SK-N-SH (cell line): ENCODE measurements at regions not wholly inside any gene's neighbourhood (a gene's known extent, or its start where the extent isn't known, plus 50 kb on each side); places are given as distances from the start of the nearest gene placed in this dataset.

ENCODE experiments used
- CTCF ChIA-PET: fragments of 300-600, 350-600 bp; formaldehyde crosslinking; extraction: SDS; loops from one replicate; lab custom pipeline; 2021; lab: Yijun Ruan, JAX
- POLR2A ChIA-PET: fragments of 350-600 bp; sonication (Branson Sonifier 250); formaldehyde crosslinking; extraction: SDS; loops from one replicate; lab custom pipeline; 2020; ENCODE audit warnings: antibody characterized with exemption, inconsistent platforms; lab: Yijun Ruan, JAX
- DNase-seq: peaks from one replicate; pipeline ENCODE4 v3.0.0; 2012
- H2AFZ ChIP-seq: fragments of 200-600 bp; sonication (generic); 2 replicates; pipeline ENCODE4 v1.8.1; 2016; ENCODE audit warnings: antibody characterized with exemption, mild to moderate bottlenecking, low read depth
- H3F3A ChIP-seq: fragments of 200-600 bp; sonication (generic); replicated peaks from 2 replicates; pipeline ENCODE3; 2016; ENCODE audit warnings: antibody characterized with exemption, mild to moderate bottlenecking; ENCODE audit not compliant: insufficient read depth
- H3K27ac ChIP-seq, 2 experiments: fragments of 200-500 bp in 1 of 2; fragments of 200-600 bp in 1 of 2; sonication (Bioruptor generic) in 1 of 2; sonication (generic), shearing (Covaris generic) in 1 of 2; 2 replicates each; pipeline versions ENCODE4 v1.5.1 to v1.6.1; 2014 to 2016; ENCODE audit warnings: low read depth in 2 of 2, inconsistent platforms in 1 of 2, low read length in 1 of 2, mild to moderate bottlenecking in 1 of 2, mixed read lengths in 1 of 2
- H3K27me3 ChIP-seq: fragments of 200-600 bp; sonication (generic), shearing (Covaris generic); 2 replicates; pipeline ENCODE4 v1.6.1; 2016; ENCODE audit warnings: mixed run types; ENCODE audit not compliant: insufficient read depth
- H3K36me3 ChIP-seq, 2 experiments: fragments of 200-500 bp in 1 of 2; fragments of 200-600 bp in 1 of 2; sonication (Bioruptor generic) in 1 of 2; sonication (generic) in 1 of 2; replicated peaks in 1 of 2; 2 replicates each; pipeline versions ENCODE3 to v1.5.1; 2014 to 2016; ENCODE audit warnings: low read length in 1 of 2, mild to moderate bottlenecking in 1 of 2; ENCODE audit not compliant: insufficient read depth in 2 of 2, control insufficient read depth in 1 of 2
- H3K4me1 ChIP-seq, 2 experiments: fragments of 200-500 bp in 1 of 2; fragments of 200-600 bp in 1 of 2; sonication (Bioruptor generic) in 1 of 2; sonication (generic), shearing (Covaris generic) in 1 of 2; 2 replicates each; pipeline versions ENCODE4 v1.5.1 to v1.6.1; 2014 to 2016; ENCODE audit warnings: low read depth in 1 of 2, low read length in 1 of 2, mixed run types in 1 of 2; ENCODE audit not compliant: insufficient read depth in 2 of 2, control insufficient read depth in 1 of 2
- H3K4me2 ChIP-seq: fragments of 200-600 bp; sonication (generic), shearing (Covaris generic); 2 replicates; pipeline ENCODE4 v1.6.1; 2017; ENCODE audit warnings: mixed run types
- H3K4me3 ChIP-seq, 2 experiments: fragments of 200-500 bp in 1 of 2; fragments of 200-600 bp in 1 of 2; sonication (Bioruptor generic) in 1 of 2; sonication (generic), shearing (Covaris generic) in 1 of 2; 2 replicates each; pipeline versions ENCODE4 v1.5.1 to v1.8.1; 2014 to 2016; ENCODE audit warnings: low read depth in 2 of 2, inconsistent platforms in 1 of 2, low read length in 1 of 2, mild to moderate bottlenecking in 1 of 2, mixed read lengths in 1 of 2, moderate library complexity in 1 of 2
- H3K79me2 ChIP-seq: fragments of 200-600 bp; sonication (generic); 2 replicates; pipeline ENCODE4 v1.8.1; 2017; ENCODE audit warnings: mild to moderate bottlenecking; ENCODE audit not compliant: insufficient read depth
- H3K9ac ChIP-seq: fragments of 200-600 bp; sonication (generic); 2 replicates; pipeline ENCODE4 v1.6.1; 2017; ENCODE audit warnings: mixed run types
- H3K9me2 ChIP-seq: fragments of 200-600 bp; sonication (generic); 2 replicates; pipeline ENCODE4 v1.6.1; 2017; ENCODE audit warnings: mixed run types
- H3K9me3 ChIP-seq: fragments of 200-600 bp; sonication (generic); 2 replicates; pipeline ENCODE4 v1.6.1; 2017; ENCODE audit warnings: mixed run types, mild to moderate bottlenecking, moderate library complexity
- H4K20me1 ChIP-seq: fragments of 200-600 bp; sonication (generic); 2 replicates; pipeline ENCODE4 v1.6.1; 2017; ENCODE audit warnings: mild to moderate bottlenecking, mixed run types; ENCODE audit not compliant: insufficient read depth
- CHD2 ChIP-seq: fragments of 150-350 bp; IDR thresholded peaks from 2 replicates; pipeline ENCODE4 v1.6.1; 2018; ENCODE audit warnings: low read length; ENCODE audit not compliant: partially characterized antibody
- CTCF ChIP-seq: fragments of 200-600 bp; sonication (generic); IDR thresholded peaks from 2 replicates; pipeline ENCODE4 v1.6.1; 2017; ENCODE audit warnings: antibody characterized with exemption, mild to moderate bottlenecking, moderate library complexity
- EP300 ChIP-seq, 2 experiments: IDR thresholded peaks; 2 replicates each; pipeline versions ENCODE4 v1.4.0 to v1.6.1; 2012; ENCODE audit warnings: borderline replicate concordance in 1 of 2, low read depth in 1 of 2, low read length in 1 of 2
- FOXJ3 ChIP-seq: sonication (generic); formaldehyde crosslinking; IDR thresholded peaks from 2 replicates; pipeline ENCODE4 v1.5.1; 2020; ENCODE audit warnings: mild to moderate bottlenecking, missing genetic modification reagents
- FOXM1 ChIP-seq: IDR thresholded peaks from 2 replicates; pipeline ENCODE4 v1.4.0; 2012; ENCODE audit warnings: low read depth, mild to moderate bottlenecking
- JUND ChIP-seq: IDR thresholded peaks from 2 replicates; pipeline ENCODE4 v1.4.0; 2012
- MAX ChIP-seq: IDR thresholded peaks from 2 replicates; pipeline ENCODE4 v1.4.0; 2012; ENCODE audit warnings: low read depth
- NFIC ChIP-seq: IDR thresholded peaks from 2 replicates; pipeline ENCODE4 v1.4.0; 2012; ENCODE audit warnings: borderline replicate concordance
- PBX3 ChIP-seq: IDR thresholded peaks from 2 replicates; pipeline ENCODE4; 2012
- POLR2AphosphoS5 ChIP-seq: IDR thresholded peaks from 2 replicates; pipeline ENCODE4 v1.6.1; 2012; ENCODE audit warnings: low read depth, low read length
- RFX5 ChIP-seq: IDR thresholded peaks from 2 replicates; pipeline ENCODE4 v1.6.1; 2012; ENCODE audit warnings: mild to moderate bottlenecking, improper control_type of control experiment, low read length
- RXRA ChIP-seq: IDR thresholded peaks from 2 replicates; pipeline ENCODE4 v1.4.0; 2012; ENCODE audit warnings: low read depth, mild to moderate bottlenecking, borderline replicate concordance
- SIN3A ChIP-seq: IDR thresholded peaks from 2 replicates; pipeline ENCODE4 v1.6.1; 2012; ENCODE audit warnings: low read depth, mild to moderate bottlenecking, low read length, moderate library complexity, borderline replicate concordance
- TCF12 ChIP-seq: IDR thresholded peaks from 2 replicates; pipeline ENCODE4 v1.4.0; 2012
- TEAD4 ChIP-seq: IDR thresholded peaks from 2 replicates; pipeline ENCODE4 v1.4.0; 2012; ENCODE audit warnings: mild to moderate bottlenecking, borderline replicate concordance; ENCODE audit not compliant: insufficient read depth
- WGBS: methylation state at CpG from one replicate; pipeline ENCODE4 v1.1.6; 2017; ENCODE audit warnings: low lambda C conversion rate; 5-methylcytosine and 5-hydroxymethylcytosine counted together

GRCh38 chr4:127538016-127538415 lies 94.7 kb upstream of the INTU start:
- WGBS = 39% methylated on average over 1 of the region's 1 CpG
- no peaks in the 10 kb centered on the region for H3K4me1 ChIP-seq
- H3K27ac ChIP-seq = no peak overlapping the region
- ChIA-PET CTCF (interaction anchor here (1.2 to 1.7 kb wide), 3 partner anchors 18 to 375 kb away, joined by 3 to 5 read pairs (median 4); no protein-coding TSS in a partner anchor), POLR2A (no interaction called here)
- no peaks in the 10 kb centered on the region for H3K79me2 ChIP-seq
- no peaks in the 10 kb centered on the region for H3K9me2 ChIP-seq
- H3K9me3 ChIP-seq = no peaks in the 10 kb centered on the region
- TF ChIP-seq PBX3 = no peak
- H3K27me3 ChIP-seq = no peaks in the 10 kb centered on the region
- H3K36me3 ChIP-seq = no peaks in the 10 kb centered on the region
- 0 out of 2 replicates have a peak overlapping the region, but pooled peaks have one; percentile 60 for H2AFZ ChIP-seq
- H4K20me1 ChIP-seq = no peaks in the 10 kb centered on the region
- no peak for DNase-seq
- no peak overlapping the region for H3K4me3 ChIP-seq
- H3K4me2 ChIP-seq = no peak overlapping the region
- H3F3A ChIP-seq = no peaks in the 10 kb centered on the region
- H3K9ac ChIP-seq = no peak overlapping the region

- WGBS = 69% methylated on average over 3 of the region's 3 CpGs
- no peaks in the 10 kb centered on the region for H3K79me2 ChIP-seq
- no peaks in the 10 kb centered on the region for H3K36me3 ChIP-seq
- H3K27ac ChIP-seq = no peak overlapping the region
- no peak overlapping the region for H3K4me2 ChIP-seq
- H3F3A ChIP-seq = no peaks in the 10 kb centered on the region
- no peaks in the 10 kb centered on the region for H3K9me2 ChIP-seq
- H3K9ac ChIP-seq = no peak overlapping the region
- POLR2A ChIA-PET = no interaction called here
- H2AFZ ChIP-seq = no peak overlapping the region
- TF ChIP-seq CTCF (no peak), CHD2 (no peak), NFIC (no peak), EP300 (IDR thresholded peaks at IDR 0.05; ENCODE audit: borderline replicate concordance in 1 of 2, low read depth in 1 of 2, low read length in 1 of 2) (no peak), FOXJ3 (CRISPR knock-in tag) (no peak)
- H3K4me3 ChIP-seq = no peak overlapping the region
- DNase-seq = no peak
- CTCF ChIA-PET = interaction anchor here (0.7 to 1.0 kb wide), 2 partner anchors 9 to 99 kb away, joined by 3 read pairs; no protein-coding TSS in a partner anchor
- H3K4me1 ChIP-seq = no peaks in the 10 kb centered on the region
- H3K9me3 ChIP-seq = no peaks in the 10 kb centered on the region
- no peaks in the 10 kb centered on the region for H4K20me1 ChIP-seq
- H3K27me3 ChIP-seq = no peaks in the 10 kb centered on the region
Measured at GRCh38 chr4:127540497-127541025, 92.2 kb upstream of the INTU start.

GRCh38 chr4:127545271-127545670 lies 87.5 kb upstream of the INTU start:
- Histone ChIP-seq H3K36me3 (no peaks in the 10 kb centered on the region), H3K4me2 (no peak overlapping the region), H3K9me2 (no peaks in the 10 kb centered on the region), H3K9me3 (no peaks in the 10 kb centered on the region), H3K27ac (no peak overlapping the region), H3K27me3 (no peaks in the 10 kb centered on the region), H3K79me2 (no peaks in the 10 kb centered on the region), H3K4me3 (no peak overlapping the region), H4K20me1 (no peaks in the 10 kb centered on the region), H3K9ac (no peak overlapping the region), H3K4me1 (no peaks in the 10 kb centered on the region), H2AFZ (no peak overlapping the region), H3F3A (no peaks in the 10 kb centered on the region)
- ChIA-PET POLR2A (no interaction called here), CTCF (interaction anchor here (1.6 kb wide), 1 partner anchor 42 kb away, joined by 7 read pairs; no protein-coding TSS in a partner anchor)
- DNase-seq = no peak
- TF ChIP-seq TCF12 (no peak), TEAD4 (no peak), RXRA (no peak), EP300 (IDR thresholded peaks at IDR 0.05; ENCODE audit: borderline replicate concordance in 1 of 2, low read depth in 1 of 2, low read length in 1 of 2) (no peak), CTCF (no peak), RFX5 (no peak), POLR2AphosphoS5 (no peak), JUND (no peak), SIN3A (no peak), MAX (no peak), FOXM1 (no peak)
